ENCODE measurements at regions not wholly inside any gene's neighbourhood (a gene's known extent, or its start where the extent isn't known, plus 50 kb on each side); places are given as distances from the start of the nearest gene placed in this dataset.

GRCh38 chr10:128221807-128222206 lies 95.6 kb upstream of the MKI67 start:
- Histone ChIP-seq H3K9me3 (ENCODE audit: control insufficient read depth, insufficient read depth, low read depth, low read length) (no peaks in the 10 kb centered on the region), H3K4me1 (ENCODE audit: control insufficient read depth, insufficient read depth, low read length) (peaks cover 5% of the 10 kb centered on the region; the same call in 1 of the 2 replicates), H3K36me3 (ENCODE audit: control insufficient read depth, insufficient read depth, low read length) (no peaks in the 10 kb centered on the region), H3K27ac (ENCODE audit: low read depth, low read length) (no peak overlapping the region), H3K9ac (ENCODE audit: low read length) (no peak overlapping the region), H3K4me3 (ENCODE audit: low read depth, low read length) (no peak overlapping the region), H3K27me3 (ENCODE audit: control insufficient read depth, insufficient read depth, low read length) (no peaks in the 10 kb centered on the region)

- no peak overlapping the region for H3K4me3 ChIP-seq (ENCODE audit: low read depth, low read length)
- no peaks in the 10 kb centered on the region for H3K36me3 ChIP-seq (ENCODE audit: control insufficient read depth, insufficient read depth, low read length)
- no peak overlapping the region for H3K27ac ChIP-seq (ENCODE audit: low read depth, low read length)
- no peaks in the 10 kb centered on the region for H3K9me3 ChIP-seq (ENCODE audit: control insufficient read depth, insufficient read depth, low read depth, low read length)
- H3K9ac ChIP-seq (ENCODE audit: low read length) = no peak overlapping the region
- H3K4me1 ChIP-seq (ENCODE audit: control insufficient read depth, insufficient read depth, low read length) = peaks cover 5% of the 10 kb centered on the region; the same call in 1 of the 2 replicates
- no peaks in the 10 kb centered on the region for H3K27me3 ChIP-seq (ENCODE audit: control insufficient read depth, insufficient read depth, low read length)
Measured at GRCh38 chr10:128222332-128222849, 96.2 kb upstream of the MKI67 start.

GRCh38 chr10:128230401-128230800 lies 104.2 kb upstream of the MKI67 start:
- Histone ChIP-seq H3K27me3 (ENCODE audit: control insufficient read depth, insufficient read depth, low read length) (no peaks in the 10 kb centered on the region), H3K9me3 (ENCODE audit: control insufficient read depth, insufficient read depth, low read depth, low read length) (peaks cover 14% of the 10 kb centered on the region; the same call in 1 of the 2 replicates), H3K9ac (ENCODE audit: low read length) (no peak overlapping the region), H3K4me3 (ENCODE audit: low read depth, low read length) (no peak overlapping the region), H3K27ac (ENCODE audit: low read depth, low read length) (no peak overlapping the region), H3K36me3 (ENCODE audit: control insufficient read depth, insufficient read depth, low read length) (no peaks in the 10 kb centered on the region), H3K4me1 (ENCODE audit: control insufficient read depth, insufficient read depth, low read length) (no peaks in the 10 kb centered on the region)

- Histone ChIP-seq H3K9ac (ENCODE audit: low read length) (no peak overlapping the region), H3K4me1 (ENCODE audit: control insufficient read depth, insufficient read depth, low read length) (no peaks in the 10 kb centered on the region), H3K27ac (ENCODE audit: low read depth, low read length) (no peak overlapping the region), H3K36me3 (ENCODE audit: control insufficient read depth, insufficient read depth, low read length) (no peaks in the 10 kb centered on the region), H3K4me3 (ENCODE audit: low read depth, low read length) (no peak overlapping the region), H3K9me3 (ENCODE audit: control insufficient read depth, insufficient read depth, low read depth, low read length) (peaks cover 14% of the 10 kb centered on the region; the same call in 1 of the 2 replicates), H3K27me3 (ENCODE audit: control insufficient read depth, insufficient read depth, low read length) (no peaks in the 10 kb centered on the region)
Measured at GRCh38 chr10:128233422-128233821, 107.2 kb upstream of the MKI67 start.

GRCh38 chr10:128237710-128238109 lies 111.5 kb upstream of the MKI67 start:
- H3K4me3 ChIP-seq (ENCODE audit: low read depth, low read length) = no peak overlapping the region
- H3K27ac ChIP-seq (ENCODE audit: low read depth, low read length) = no peak overlapping the region
- H3K9ac ChIP-seq (ENCODE audit: low read length) = no peak overlapping the region
- no peaks in the 10 kb centered on the region for H3K4me1 ChIP-seq (ENCODE audit: control insufficient read depth, insufficient read depth, low read length)
- no peaks in the 10 kb centered on the region for H3K36me3 ChIP-seq (ENCODE audit: control insufficient read depth, insufficient read depth, low read length)
- peaks cover 14% of the 10 kb centered on the region; the same call in 1 of the 2 replicates for H3K9me3 ChIP-seq (ENCODE audit: control insufficient read depth, insufficient read depth, low read depth, low read length)
- no peaks in the 10 kb centered on the region for H3K27me3 ChIP-seq (ENCODE audit: control insufficient read depth, insufficient read depth, low read length)

- Histone ChIP-seq H3K36me3 (ENCODE audit: control insufficient read depth, insufficient read depth, low read length) (no peaks in the 10 kb centered on the region), H3K27me3 (ENCODE audit: control insufficient read depth, insufficient read depth, low read length) (no peaks in the 10 kb centered on the region), H3K4me3 (ENCODE audit: low read depth, low read length) (no peak overlapping the region), H3K4me1 (ENCODE audit: control insufficient read depth, insufficient read depth, low read length) (no peaks in the 10 kb centered on the region), H3K9ac (ENCODE audit: low read length) (no peak overlapping the region), H3K9me3 (ENCODE audit: control insufficient read depth, insufficient read depth, low read depth, low read length) (0 out of 2 replicates have a peak, but pooled peaks cover 5% of the 10 kb centered on the region), H3K27ac (ENCODE audit: low read depth, low read length) (no peak overlapping the region)
Measured at GRCh38 chr10:128241023-128241422, 114.8 kb upstream of the MKI67 start.

- no peaks in the 10 kb centered on the region for H3K36me3 ChIP-seq (ENCODE audit: control insufficient read depth, insufficient read depth, low read length)
- H3K9me3 ChIP-seq (ENCODE audit: control insufficient read depth, insufficient read depth, low read depth, low read length) = 0 out of 2 replicates have a peak, but pooled peaks cover 5% of the 10 kb centered on the region
- H3K27ac ChIP-seq (ENCODE audit: low read depth, low read length) = no peak overlapping the region
- no peaks in the 10 kb centered on the region for H3K4me1 ChIP-seq (ENCODE audit: control insufficient read depth, insufficient read depth, low read length)
- H3K27me3 ChIP-seq (ENCODE audit: control insufficient read depth, insufficient read depth, low read length) = no peaks in the 10 kb centered on the region
- no peak overlapping the region for H3K4me3 ChIP-seq (ENCODE audit: low read depth, low read length)
- no peak overlapping the region for H3K9ac ChIP-seq (ENCODE audit: low read length)
Measured at GRCh38 chr10:128242641-128243040, 116.4 kb upstream of the MKI67 start.

- H3K27ac ChIP-seq (ENCODE audit: low read depth, low read length) = no peak overlapping the region
- H3K4me3 ChIP-seq (ENCODE audit: low read depth, low read length) = no peak overlapping the region
- no peaks in the 10 kb centered on the region for H3K4me1 ChIP-seq (ENCODE audit: control insufficient read depth, insufficient read depth, low read length)
- H3K36me3 ChIP-seq (ENCODE audit: control insufficient read depth, insufficient read depth, low read length) = no peaks in the 10 kb centered on the region
- H3K9me3 ChIP-seq (ENCODE audit: control insufficient read depth, insufficient read depth, low read depth, low read length) = 0 out of 2 replicates have a peak, but pooled peaks cover 5% of the 10 kb centered on the region
- H3K27me3 ChIP-seq (ENCODE audit: control insufficient read depth, insufficient read depth, low read length) = no peaks in the 10 kb centered on the region
- H3K9ac ChIP-seq (ENCODE audit: low read length) = no peak overlapping the region
Measured at GRCh38 chr10:128245026-128245425, 118.8 kb upstream of the MKI67 start.

GRCh38 chr10:128247576-128247975 lies 121.4 kb upstream of the MKI67 start:
- H3K36me3 ChIP-seq (ENCODE audit: control insufficient read depth, insufficient read depth, low read length) = no peaks in the 10 kb centered on the region
- H3K9me3 ChIP-seq (ENCODE audit: control insufficient read depth, insufficient read depth, low read depth, low read length) = 0 out of 2 replicates have a peak, but pooled peaks cover 5% of the 10 kb centered on the region
- no peaks in the 10 kb centered on the region for H3K27me3 ChIP-seq (ENCODE audit: control insufficient read depth, insufficient read depth, low read length)
- no peaks in the 10 kb centered on the region for H3K4me1 ChIP-seq (ENCODE audit: control insufficient read depth, insufficient read depth, low read length)
- H3K9ac ChIP-seq (ENCODE audit: low read length) = no peak overlapping the region
- H3K27ac ChIP-seq (ENCODE audit: low read depth, low read length) = no peak overlapping the region
- H3K4me3 ChIP-seq (ENCODE audit: low read depth, low read length) = no peak overlapping the region

GRCh38 chr10:128254476-128254875 lies 128.3 kb upstream of the MKI67 start:
- no peaks in the 10 kb centered on the region for H3K36me3 ChIP-seq (ENCODE audit: control insufficient read depth, insufficient read depth, low read length)
- H3K9ac ChIP-seq (ENCODE audit: low read length) = no peak overlapping the region
- no peaks in the 10 kb centered on the region for H3K9me3 ChIP-seq (ENCODE audit: control insufficient read depth, insufficient read depth, low read depth, low read length)
- no peak overlapping the region for H3K4me3 ChIP-seq (ENCODE audit: low read depth, low read length)
- H3K27ac ChIP-seq (ENCODE audit: low read depth, low read length) = no peak overlapping the region
- H3K27me3 ChIP-seq (ENCODE audit: control insufficient read depth, insufficient read depth, low read length) = no peaks in the 10 kb centered on the region
- H3K4me1 ChIP-seq (ENCODE audit: control insufficient read depth, insufficient read depth, low read length) = no peaks in the 10 kb centered on the region

GRCh38 chr10:128257428-128257827 lies 131.2 kb upstream of the MKI67 start:
- H3K4me1 ChIP-seq (ENCODE audit: control insufficient read depth, insufficient read depth, low read length) = no peaks in the 10 kb centered on the region
- no peak overlapping the region for H3K27ac ChIP-seq (ENCODE audit: low read depth, low read length)
- no peaks in the 10 kb centered on the region for H3K27me3 ChIP-seq (ENCODE audit: control insufficient read depth, insufficient read depth, low read length)
- H3K4me3 ChIP-seq (ENCODE audit: low read depth, low read length) = no peak overlapping the region
- H3K36me3 ChIP-seq (ENCODE audit: control insufficient read depth, insufficient read depth, low read length) = no peaks in the 10 kb centered on the region
- H3K9ac ChIP-seq (ENCODE audit: low read length) = no peak overlapping the region
- peaks cover 6% of the 10 kb centered on the region; the same call in 1 of the 2 replicates for H3K9me3 ChIP-seq (ENCODE audit: control insufficient read depth, insufficient read depth, low read depth, low read length)

Data from HUES6 (cell line).